HG03571 (cell line): ENCODE measurements at regions not wholly inside any gene's neighbourhood (a gene's known extent, or its start where the extent isn't known, plus 50 kb on each side); places are given as distances from the start of the nearest gene placed in this dataset.

ENCODE experiments used
- ATAC-seq: cut with Tn5 transposase; IDR thresholded peaks from one replicate; pipeline ENCODE4 v1.9.1; 2021; ENCODE audit not compliant: unreplicated experiment

DNA sequence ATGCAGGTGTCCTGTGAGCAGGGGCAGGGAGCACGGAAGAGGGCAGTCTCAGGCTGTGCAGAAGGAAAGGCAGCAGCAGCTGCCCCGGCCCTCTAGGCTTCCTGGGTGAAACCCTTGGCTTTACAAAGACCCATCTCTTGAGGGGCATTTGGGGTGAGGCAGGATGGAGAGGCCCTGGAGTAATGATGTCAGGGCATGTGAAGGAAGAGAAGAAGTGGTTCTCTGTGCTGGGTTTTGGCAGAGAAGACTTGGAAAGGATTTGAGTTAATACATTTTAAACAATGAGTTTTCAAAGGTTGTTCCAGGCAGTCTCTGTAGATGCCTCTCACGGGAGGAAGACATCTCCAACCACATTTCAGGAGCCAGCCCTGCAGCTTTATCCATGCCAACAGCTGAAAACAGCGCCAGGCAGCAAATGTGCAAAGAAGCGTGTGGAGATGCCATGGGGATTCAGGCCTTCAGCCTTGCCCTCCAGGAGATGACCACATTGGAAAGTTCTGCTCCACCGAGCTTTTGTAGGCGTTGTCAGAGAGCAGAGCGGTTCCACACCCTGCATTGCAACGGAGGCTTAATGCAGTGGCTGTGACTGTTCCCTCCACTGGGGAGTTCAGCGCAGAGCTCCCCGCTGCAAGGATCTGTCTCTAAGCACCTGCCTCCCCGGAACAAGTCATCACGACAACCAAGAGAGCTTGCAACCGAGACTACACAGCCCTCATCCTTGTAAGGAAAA lies 322.8 kb downstream of the UQCRFS1 start:
- no peak for ATAC-seq

DNA sequence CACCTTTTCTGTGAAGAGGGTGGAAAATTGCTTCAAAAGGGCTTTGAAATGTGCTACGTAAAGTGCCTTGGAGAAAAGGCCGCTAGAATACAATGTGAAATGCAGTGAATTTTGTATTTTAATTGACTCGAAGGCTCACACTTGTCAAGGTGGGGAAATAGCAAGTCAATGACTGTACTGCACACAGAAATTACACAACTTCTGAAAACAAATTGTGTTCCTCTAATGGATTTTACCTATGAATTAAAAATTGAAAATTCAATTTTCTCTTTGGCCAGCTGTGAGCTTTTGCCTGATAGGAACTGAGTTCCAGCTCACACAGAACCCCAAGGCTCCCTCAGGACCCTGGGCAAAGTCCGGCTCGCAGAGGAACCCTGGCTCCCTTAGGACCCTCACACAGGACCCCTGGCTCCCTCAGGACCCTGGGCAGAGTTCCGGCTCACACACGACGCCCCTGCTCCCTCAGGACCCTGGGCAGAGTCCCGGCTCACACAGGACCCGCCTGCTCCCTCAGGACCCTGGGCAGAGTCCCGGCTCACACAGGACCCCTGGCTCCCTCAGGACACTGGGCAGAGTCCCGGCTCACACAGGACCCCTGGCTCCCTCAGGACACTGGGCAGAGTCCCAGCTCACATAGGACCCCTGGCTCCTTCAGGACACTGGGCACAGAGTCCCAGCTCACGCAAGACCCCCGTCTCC lies 324.9 kb downstream of the UQCRFS1 start:
- ATAC-seq: no peak

- ATAC-seq: no peak
Observed at GRCh38 chr19:28886708-28887107, 326.2 kb downstream of the UQCRFS1 start.

- ATAC-seq: no peak
Observed at GRCh38 chr19:28885965-28886364, 327.0 kb downstream of the UQCRFS1 start.

DNA sequence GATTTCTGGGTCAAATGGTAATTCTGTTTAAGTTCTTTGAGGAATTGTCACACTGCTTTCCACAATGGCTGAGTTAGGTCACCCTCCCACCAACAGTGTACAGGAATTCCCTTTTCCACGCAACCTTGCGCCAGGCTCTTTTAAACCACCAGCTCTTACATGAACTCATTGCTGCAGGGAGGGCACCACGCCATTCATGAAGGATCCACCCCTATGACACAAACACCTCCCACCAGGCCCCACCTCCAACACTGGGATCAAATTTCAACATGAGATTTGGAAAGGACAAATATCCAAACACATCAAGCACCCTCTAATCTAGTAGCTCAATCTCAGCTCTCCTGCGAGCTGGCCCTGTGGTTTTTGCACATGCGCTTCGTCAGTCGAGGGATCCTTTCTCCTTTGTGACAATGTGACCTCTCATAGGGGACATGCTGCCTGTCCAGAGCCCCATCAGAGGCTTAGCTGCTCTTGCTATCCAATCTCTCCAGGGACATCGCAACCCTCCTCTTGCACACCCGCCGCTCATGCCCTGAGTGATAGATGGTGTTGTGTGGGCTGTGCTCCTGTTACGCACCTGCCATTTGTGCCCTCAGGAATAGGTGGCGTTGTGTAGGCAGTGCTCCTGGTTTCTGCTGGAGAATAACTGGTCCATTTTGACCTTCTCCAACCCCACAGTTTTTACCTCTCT lies 328.0 kb downstream of the UQCRFS1 start:
- no peak for ATAC-seq

DNA sequence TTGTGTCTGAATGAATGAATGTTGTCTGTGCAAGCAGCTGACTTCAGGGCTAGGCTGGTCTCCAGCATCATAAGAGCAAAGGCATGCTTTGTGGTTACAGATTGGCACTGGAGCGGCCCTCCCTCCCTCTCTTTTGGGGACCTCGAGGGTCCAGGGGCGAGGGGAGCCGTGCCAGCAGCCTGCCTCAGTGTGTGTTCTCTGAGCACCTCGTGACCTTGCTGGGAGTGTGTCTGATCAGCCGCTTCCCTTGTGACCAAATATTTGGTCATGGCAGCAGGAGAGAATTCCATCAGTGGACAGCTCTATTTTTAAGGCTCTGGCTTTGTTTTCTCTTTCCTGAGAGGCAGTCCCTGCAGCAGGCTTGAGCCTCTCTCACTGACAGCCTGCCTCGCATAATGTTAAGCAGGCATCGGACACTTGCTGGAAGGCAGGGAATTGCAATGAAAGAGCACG lies 329.7 kb downstream of the UQCRFS1 start:
- no peak for ATAC-seq

GRCh38 chr19:28882818-28883217 lies 330.1 kb downstream of the UQCRFS1 start:
- ATAC-seq: no peak

DNA sequence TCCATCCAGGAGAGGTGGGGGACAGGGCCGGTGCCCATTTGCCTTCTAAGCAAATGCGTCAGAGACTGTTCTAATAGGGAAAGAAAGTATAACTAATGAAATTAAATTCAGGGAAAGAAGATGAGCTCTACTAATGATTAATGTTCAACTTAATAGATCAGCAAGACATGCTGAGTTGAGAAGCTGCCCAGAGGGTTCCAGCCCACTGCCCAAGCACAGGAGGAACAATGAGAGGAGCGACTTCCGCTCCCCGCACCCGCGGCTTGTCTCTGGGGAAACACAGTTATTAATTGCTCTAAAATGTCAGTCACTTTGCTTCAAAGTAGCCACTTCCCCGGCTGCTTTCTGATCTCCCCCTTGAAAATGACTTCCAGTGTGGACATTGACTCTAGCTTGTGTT lies 331.3 kb downstream of the UQCRFS1 start:
- ATAC-seq: no peak

DNA sequence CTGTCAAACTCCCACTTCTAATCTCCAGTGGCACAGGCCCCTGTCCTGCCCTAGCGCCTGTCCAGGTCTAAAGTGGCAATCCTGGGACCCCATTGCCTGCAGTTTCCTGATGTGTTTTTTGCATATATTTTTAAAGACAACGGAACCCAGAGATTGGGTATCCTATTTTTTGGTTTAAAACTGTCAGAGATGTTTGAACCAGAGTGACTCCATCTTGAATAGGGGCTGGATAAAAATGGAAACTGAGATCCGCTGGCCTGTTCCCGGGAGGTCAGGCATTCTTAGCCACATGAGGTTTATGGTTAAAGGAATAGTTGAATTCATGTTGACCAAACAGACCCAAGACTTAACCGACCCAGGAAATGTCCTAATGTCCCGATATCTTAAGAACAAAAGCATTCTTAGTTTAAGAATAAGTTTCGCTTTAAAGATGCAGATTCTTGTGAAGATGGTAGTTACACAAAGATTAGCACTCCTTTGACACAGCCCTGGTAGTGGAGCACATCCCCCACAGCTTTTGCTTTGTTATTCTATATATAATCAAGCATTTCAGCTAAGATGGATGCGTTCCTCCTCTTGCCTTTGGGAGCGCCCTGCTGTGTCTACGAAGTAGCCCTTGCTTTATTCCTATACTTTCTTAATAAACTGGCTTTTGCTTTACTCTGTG lies 332.1 kb downstream of the UQCRFS1 start:
- ATAC-seq: no peak

GRCh38 chr19:28878862-28879566 lies 333.9 kb downstream of the UQCRFS1 start:
- ATAC-seq: no peak

DNA sequence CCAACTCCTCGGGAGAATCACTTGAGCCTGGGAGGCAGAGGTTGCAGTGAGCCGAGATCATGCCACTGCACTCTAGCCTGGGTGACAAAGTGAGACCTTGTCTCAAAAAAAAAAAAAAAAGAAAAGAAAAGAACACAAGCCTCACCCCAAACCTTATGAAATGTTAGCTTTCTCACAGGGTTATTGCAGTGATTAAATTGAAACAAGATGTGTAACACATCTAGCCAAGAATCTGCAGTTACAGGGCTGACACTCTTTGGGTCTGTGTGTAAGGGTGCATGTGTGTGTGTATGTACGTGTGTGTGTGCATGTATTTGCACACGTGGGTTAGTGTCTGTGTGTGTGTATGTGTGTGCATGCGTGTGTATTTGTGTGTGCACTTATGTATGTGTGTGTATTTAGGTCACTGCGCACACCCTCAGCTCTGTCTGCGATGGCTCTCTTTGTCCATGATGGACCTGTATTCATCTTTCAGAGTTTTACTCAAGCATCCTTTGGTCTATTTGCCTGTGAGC lies 336.3 kb downstream of the UQCRFS1 start:
- ATAC-seq: no peak

DNA sequence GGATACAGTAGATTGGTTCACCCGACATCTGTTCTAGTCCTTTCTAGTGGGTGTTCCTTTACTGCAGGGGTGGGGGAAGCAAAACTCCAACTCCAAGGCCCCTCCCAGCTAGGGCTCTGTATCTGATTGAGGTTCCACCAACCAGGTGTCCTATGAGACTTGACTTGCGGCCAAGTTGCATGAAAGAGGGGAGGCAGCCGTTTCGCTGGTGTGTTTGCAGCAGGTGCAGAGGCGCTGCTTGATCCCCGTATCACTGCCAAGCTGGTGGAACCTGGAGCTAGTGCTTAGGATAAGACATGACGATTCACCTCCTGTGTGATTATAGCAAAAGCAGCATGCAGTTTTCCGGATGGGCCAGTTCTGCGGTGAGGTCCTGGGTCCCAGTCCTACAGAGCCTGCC lies 338.2 kb downstream of the UQCRFS1 start:
- no peak for ATAC-seq

GRCh38 chr19:28873301-28873700 lies 339.6 kb downstream of the UQCRFS1 start:
- ATAC-seq: no peak

- no peak for ATAC-seq
Observed at GRCh38 chr19:28871099-28871725, 341.7 kb downstream of the UQCRFS1 start.

- ATAC-seq: no peak
Observed at GRCh38 chr19:28869459-28869858, 343.5 kb downstream of the UQCRFS1 start.

- ATAC-seq: no peak
Observed at GRCh38 chr19:28868836-28869235, 344.1 kb downstream of the UQCRFS1 start.

- ATAC-seq: no peak
Observed at GRCh38 chr19:28867978-28868377, 345.0 kb downstream of the UQCRFS1 start.

DNA sequence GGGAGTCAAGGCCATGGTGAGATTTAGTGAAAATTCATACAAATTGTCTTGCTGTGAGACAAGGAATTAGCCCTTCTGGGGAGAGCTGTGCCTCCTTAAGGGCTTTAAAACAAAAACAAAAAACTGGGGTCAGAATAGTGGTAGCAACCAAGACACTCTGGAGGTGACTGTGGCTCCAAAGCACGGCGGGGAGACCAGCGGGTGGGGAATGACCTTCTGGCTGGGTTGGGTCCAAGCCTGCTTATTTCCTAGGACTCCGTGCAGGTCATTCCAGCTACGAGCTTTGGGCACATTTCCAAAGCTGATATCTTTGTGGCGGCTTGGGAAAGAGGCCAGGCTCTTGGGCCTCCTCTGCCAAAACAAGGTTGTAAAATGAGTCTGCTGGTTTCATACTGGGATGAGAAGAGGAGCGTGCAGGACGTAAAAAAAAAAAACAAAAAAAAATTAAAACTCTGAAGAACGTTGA lies 348.3 kb downstream of the UQCRFS1 start:
- ATAC-seq: no peak

- no peak for ATAC-seq
Observed at GRCh38 chr19:28864024-28864503, 348.9 kb downstream of the UQCRFS1 start.

- ATAC-seq: no peak
Observed at GRCh38 chr19:28862238-28862637, 350.7 kb downstream of the UQCRFS1 start.
